Fibroblast of skin of right quadriceps (primary cell): ENCODE measurements at regions not wholly inside any gene's neighbourhood (a gene's known extent, or its start where the extent isn't known, plus 50 kb on each side); places are given as distances from the start of the nearest gene placed in this dataset.
A peak's percentile ranks its signal among the peaks of the same experiment; 100 is the strongest.

Source experiments
- DNase-seq: peaks from one replicate; pipeline ENCODE4 v3.0.0-alpha.2; 2013

DNA sequence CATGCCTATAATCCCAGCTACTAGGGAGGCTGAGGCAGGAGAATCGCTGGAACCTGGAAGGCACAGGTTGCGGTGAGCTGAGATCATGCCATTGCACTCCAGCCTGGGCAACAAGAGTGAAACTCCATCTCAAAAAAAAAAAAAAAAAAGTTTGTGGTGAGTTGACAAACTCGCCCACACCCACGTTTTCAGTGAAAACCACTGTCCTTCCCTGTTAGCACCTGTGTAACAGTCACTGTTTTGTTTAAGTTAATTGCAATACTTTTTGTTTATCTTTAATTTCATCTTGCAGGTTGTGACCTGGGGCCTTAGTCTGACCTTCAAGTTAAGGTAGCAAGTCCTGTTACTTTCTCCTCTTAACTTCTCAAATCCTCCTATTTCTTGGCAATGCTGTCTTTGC is 65.5 kb upstream of the SKOR2 start:
- no peak for DNase-seq

DNA sequence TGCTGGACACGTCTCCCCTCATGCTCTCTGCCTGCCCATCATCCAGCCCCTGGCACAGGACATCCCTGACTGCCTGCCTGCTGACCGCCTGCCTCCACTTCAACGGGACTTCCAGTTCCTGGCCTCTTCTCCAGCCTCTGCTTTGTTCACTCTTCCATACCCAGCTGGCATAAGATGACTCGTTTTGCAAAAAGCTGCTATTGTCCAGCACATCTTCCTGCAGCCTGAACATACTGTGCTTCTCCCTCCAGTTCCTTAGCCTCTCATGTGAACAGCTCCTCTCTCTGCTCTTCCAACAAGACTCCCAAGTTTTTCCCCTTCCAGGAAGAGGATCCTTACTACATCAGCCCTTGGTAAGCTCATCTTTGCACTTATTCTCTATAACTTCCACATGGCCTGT is 62.4 kb upstream of the SKOR2 start:
- DNase-seq = peak; percentile 24

- no peak for DNase-seq
Measured at GRCh38 chr18:47311585-47311984, 60.1 kb upstream of the SKOR2 start.
